Inferior parietal cortex (tissue), 1 donor: ENCODE measurements at regions not wholly inside any gene's neighbourhood (a gene's known extent, or its start where the extent isn't known, plus 50 kb on each side); places are given as distances from the start of the nearest gene placed in this dataset.

ENCODE experiments used
- DNase-seq: peaks from one replicate; pipeline ENCODE4 v3.0.0-alpha.2; 2016; ENCODE audit errors: extremely low spot score

- no peak for DNase-seq
Observed at GRCh38 chr1:98075626-98076025, 154.8 kb upstream of the DPYD start.

DNA sequence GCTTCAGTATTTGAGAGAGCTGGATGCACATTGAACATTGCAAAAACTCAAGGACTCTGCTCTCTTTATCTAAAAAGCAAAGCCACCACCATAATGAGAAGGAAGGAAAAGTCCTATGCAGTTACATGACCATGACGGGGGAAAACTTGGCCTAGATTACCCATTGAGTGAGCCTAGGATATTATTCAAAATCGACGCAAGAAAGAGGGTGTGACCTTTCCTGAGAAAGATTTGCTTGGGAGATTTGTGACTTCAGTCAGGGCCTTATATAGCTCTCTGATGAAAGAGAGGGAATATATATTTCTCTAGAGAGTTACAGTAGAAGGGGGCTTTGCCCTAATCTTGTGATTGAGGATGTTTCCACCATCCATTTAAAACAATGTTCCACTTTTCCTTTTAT is 153.0 kb upstream of the DPYD start:
- no peak for DNase-seq

DNA sequence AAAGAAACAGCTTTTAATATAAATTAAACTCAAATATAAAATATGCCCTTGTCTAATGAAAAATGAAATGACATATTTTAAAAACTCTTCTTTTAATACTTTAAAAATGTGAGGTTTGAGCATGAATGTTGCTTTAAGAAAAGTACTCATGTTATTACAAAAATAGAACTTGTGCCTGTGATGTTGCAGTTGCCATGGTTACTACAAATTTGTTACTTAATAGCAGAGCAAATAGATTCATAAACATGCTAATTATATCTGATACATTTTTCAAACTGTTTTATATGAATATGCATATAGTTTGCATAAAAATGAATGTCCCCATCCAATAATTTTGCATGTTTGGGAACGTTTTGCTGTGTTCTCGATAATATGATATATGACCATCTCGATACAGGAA is 152.3 kb upstream of the DPYD start:
- no peak for DNase-seq

DNA sequence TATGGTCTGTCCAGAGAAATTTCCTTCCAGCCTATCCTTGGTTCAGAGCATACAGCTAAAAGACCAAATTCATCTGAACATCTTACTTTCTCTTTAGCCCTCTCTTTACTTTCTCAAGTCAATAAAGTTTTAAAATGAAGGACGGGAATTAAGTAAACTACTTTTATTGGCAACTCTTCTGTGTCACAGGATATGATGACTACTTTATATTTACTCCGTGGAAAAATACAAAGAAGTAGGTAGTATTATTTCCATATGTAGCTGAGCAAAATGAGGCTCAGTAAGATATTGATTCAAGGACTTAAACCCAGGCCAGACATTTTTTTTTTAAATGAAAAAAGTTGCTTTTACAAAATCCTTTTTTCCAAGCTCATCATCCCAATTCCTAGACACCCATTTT is 151.2 kb upstream of the DPYD start:
- DNase-seq: no peak

DNA sequence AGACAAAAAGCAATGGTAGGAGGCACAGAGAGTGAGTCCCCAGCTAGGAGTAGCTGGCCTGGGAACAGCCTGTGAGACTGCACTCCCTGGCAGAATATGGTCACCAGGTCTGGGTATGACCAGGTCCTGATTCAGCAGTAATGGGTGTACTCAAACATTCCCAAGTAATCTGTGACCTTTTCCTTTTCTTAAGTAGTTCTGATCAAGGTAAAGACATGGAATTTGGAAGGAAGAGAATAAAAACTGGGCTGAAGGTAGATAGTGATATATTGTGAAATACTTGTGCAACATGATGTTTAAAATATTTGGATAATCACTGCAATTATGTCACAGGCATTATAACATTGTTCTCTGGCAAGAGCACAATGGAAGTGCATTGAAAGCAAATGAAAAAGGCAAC is 147.2 kb upstream of the DPYD start:
- DNase-seq: no peak

DNA sequence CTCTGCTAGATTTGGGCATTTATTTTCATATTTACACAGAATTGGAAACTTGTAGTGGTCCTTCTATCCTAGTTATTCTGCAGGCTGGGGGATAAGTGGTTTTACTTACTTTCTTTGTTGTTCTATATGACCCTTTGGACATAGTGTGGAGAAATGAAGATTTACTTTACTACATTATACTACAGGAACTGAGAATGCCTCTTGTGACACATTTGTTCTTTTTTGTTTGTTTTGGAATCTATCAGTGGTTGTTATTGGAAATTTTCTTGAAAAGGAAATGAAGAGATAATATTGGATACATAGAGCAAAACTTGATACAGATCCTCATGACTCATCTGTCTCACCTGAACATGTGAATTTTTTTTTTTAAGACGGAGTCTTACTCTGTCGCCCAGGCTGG is 146.1 kb upstream of the DPYD start:
- no peak for DNase-seq

GRCh38 chr1:98059620-98060019 is 138.8 kb upstream of the DPYD start:
- DNase-seq: no peak

DNA sequence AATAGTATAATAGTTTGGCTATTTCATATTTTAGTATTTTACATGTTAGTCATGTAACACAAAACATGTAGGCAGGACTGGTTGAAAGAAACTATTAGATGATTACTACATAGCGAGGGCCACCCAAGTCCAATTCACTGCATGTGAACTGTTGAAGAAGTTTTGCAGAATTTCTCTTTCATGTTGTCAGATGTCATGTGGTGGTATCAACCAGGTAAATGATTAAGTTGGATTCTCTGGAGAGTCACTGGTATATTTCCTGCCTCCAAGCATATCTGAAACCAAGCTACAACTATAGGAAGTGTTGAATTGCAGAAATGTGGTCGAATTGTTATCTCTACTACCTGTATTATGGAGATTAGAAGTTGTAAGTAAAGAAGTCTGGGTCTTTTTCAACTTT is 137.8 kb upstream of the DPYD start:
- DNase-seq: no peak

GRCh38 chr1:98057236-98057910 is 136.5 kb upstream of the DPYD start:
- peak; percentile 66 for DNase-seq

DNA sequence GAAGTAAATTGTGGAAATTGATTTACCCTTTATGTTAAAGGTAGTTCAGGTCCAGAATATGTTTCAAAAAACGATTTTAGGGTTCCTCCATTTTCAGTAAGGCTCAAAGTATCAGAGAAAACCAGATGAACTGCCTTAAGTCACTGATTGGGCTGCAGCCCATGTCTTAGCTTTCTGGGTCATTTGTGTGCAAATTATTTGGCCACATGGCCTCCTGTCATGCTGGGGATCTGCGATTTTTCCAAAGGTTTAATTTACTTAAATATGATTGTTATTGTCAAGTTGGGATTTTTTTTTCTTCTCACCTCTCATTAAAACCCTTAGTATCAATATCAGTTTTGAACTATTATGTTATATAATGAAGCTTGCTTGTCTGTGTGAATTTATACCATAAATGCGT is 135.9 kb upstream of the DPYD start:
- DNase-seq: no peak

DNA sequence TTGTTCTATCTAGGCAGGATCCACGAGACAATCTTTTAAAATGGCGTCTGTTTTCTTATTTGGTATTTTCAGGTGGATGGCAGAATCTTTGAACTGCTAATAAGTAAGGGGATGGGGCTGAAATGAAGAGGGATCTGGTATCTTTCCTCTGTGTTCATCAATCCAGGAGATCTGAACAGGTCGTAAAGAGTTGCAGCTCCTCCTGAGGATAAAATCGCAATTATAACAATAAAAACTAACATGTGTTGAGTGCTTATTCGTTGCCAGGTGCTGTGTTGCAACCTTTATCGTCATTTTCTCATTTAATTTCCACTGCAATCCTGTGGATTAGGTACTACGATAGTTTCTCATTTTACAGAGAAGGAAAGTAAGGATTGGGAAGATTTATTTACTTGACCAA is 134.6 kb upstream of the DPYD start:
- DNase-seq: no peak

- no peak for DNase-seq
Observed at GRCh38 chr1:98054786-98055185, 134.0 kb upstream of the DPYD start.

DNA sequence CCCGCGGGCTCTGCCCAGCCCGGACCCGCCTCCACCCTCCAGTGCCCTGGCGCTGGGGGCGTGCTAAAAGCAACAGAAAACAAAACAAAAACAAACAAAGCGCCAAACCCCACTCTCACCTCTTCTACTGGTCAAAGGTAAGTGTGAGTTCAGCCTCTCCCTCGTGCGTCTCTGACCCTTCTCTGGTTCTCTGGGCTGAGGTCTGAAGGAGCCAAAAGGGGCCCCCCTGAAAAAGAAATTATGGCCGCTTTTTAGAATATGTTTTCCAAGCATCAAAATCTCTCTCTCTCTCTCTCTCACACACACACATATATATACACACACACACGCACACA is 133.5 kb upstream of the DPYD start:
- no peak for DNase-seq

GRCh38 chr1:98053471-98054366 is 132.9 kb upstream of the DPYD start:
- peak; percentile 70 for DNase-seq

- peak; percentile 94 for DNase-seq
Observed at GRCh38 chr1:98051065-98051675, 130.3 kb upstream of the DPYD start.

DNA sequence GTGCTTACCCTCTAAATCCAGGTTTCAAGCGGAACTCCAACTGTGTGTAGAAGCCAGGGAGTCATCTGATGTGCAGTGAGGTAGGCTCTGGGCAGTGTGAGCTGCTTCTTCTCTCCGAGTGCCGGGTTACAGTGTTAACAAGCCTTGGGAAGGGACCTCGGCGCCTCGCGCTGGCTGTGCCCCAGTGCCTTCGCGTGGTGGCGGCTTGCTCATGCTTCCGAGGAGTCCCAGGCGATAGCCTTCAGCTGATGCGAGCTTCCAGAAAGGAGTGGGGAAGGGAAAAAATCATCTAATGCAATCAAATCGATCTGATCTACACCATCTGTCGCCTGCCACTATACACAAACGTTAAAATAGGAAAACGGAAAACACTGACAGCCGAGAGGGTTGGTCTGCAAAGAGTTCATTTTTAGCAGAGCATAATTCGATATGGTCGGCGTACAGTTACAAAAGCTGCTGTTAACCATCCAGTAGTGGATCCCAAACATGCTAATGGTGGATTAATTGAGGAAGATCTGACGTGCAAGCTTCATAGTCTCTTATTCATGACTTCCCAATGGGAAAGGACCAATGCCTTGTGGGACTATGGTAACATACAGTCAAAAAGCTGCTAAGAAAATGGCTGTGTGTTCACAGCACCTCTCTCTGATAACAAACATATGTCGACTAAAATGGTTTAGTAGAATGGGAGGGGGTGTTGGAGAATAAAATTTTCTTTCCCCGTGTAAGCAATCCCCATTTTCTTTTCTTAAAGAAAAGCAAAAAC is 128.7 kb upstream of the DPYD start:
- peak; percentile 48 for DNase-seq

DNA sequence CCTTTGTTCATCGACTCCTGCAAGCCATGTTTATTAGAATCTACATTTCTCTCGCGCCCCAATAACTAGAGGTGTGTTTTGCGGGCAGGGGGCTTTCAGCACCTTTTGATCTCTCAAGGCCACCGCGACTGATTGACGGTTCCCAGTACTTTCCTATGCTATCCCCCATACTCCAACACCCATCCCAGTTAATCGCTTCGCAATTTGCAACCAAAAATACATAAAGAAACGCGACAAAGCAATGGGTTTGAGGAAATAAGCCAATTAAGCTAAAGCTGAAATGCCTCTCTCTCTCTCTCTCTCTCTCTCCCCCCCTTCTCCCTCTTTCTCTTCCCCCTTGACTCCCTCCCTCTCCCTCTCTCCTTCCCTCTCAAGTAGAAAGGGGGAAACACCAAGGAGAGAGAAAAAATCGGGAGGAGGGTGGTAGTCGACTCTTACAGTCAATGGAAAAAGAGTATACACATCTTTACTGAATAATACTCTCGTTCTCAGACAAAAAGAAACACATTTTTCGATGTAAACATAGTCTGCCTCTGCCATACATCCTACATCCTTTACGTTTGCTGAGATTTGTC is 128.0 kb upstream of the DPYD start:
- no peak for DNase-seq

GRCh38 chr1:98048244-98048643 is 127.4 kb upstream of the DPYD start:
- DNase-seq: peak; percentile 74

DNA sequence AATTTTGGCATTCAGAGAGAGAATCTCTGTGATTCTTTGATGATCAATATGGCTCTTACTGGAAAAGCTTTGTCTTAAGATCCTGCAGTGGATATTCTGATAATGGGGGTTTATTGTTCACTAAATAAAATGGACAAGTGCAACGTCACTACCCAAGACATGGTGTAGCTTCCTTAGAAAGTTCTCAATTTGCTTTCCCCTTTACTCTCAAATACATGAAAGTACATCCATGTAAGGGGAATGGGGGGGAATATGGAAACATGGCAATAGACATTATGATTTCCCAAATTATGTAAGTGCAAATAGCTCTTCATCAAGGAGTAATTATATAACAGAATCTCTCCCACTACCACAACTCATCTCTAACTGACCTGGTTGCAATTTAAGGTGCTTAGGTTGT is 126.3 kb upstream of the DPYD start:
- DNase-seq: no peak

- DNase-seq: no peak
Observed at GRCh38 chr1:98045767-98046641, 125.2 kb upstream of the DPYD start.

DNA sequence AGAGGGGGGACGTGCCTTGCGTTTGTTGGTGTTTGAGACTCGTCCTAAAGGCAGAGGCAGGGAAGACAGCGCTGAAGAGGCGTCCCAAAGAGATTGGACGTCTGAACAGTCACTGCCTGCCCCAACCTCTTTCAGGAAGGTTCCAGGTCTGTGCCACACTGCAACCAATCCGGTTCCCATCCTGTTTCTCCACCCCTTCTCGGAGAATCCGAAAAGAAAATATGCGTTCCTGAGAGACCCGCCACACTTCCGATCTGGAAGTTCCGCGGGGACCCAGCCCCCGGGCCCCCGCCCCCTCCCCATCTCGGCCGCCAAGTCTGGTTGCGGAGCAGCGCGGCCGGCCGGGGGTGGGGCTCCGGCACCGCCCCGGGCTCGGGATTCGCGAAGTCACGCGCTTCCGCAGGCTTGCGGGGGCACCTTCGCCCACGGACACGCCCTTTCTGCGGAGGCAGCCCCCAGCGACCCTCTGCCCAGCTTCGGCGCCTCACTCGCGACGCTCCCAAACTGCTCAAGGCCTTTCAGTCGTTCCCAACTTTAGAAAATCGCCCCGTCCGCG is 124.5 kb upstream of the DPYD start:
- DNase-seq: no peak
